Femur (tissue), 1 donor: ENCODE measurements at regions not wholly inside any gene's neighbourhood (a gene's known extent, or its start where the extent isn't known, plus 50 kb on each side); places are given as distances from the start of the nearest gene placed in this dataset.

Source experiments
- DNase-seq: peaks from one replicate; pipeline ENCODE4 v3.0.0-alpha.2; 2017

GRCh38 chr15:69718916-69719315, 266.3 kb downstream of the RPLP1 start:
- DNase-seq = no peak

GRCh38 chr15:69719527-69720240, 267.1 kb downstream of the RPLP1 start:
- DNase-seq = no peak

- DNase-seq = no peak
Measured at GRCh38 chr15:69720536-69720935, 267.9 kb downstream of the RPLP1 start.

- DNase-seq = no peak
Measured at GRCh38 chr15:69722924-69723323, 270.3 kb downstream of the RPLP1 start.

GRCh38 chr15:69723404-69724096, 270.9 kb downstream of the RPLP1 start:
- DNase-seq = peak; percentile 52

- DNase-seq = no peak
Measured at GRCh38 chr15:69724333-69724732, 271.7 kb downstream of the RPLP1 start.

- no peak for DNase-seq
Measured at GRCh38 chr15:69725275-69725674, 272.7 kb downstream of the RPLP1 start.

GRCh38 chr15:69725957-69726356, 273.3 kb downstream of the RPLP1 start:
- no peak for DNase-seq

- no peak for DNase-seq
Measured at GRCh38 chr15:69727121-69727924, 274.7 kb downstream of the RPLP1 start.

GRCh38 chr15:69729167-69729748, 276.6 kb downstream of the RPLP1 start:
- DNase-seq = no peak

GRCh38 chr15:69730281-69731080, 277.9 kb downstream of the RPLP1 start:
- no peak for DNase-seq

- no peak for DNase-seq
Measured at GRCh38 chr15:69731081-69731330, 278.4 kb downstream of the RPLP1 start.

- DNase-seq = no peak
Measured at GRCh38 chr15:69731581-69731980, 279.0 kb downstream of the RPLP1 start.

- no peak for DNase-seq
Measured at GRCh38 chr15:69732133-69732532, 279.5 kb downstream of the RPLP1 start.

GRCh38 chr15:69734699-69735098, 282.1 kb downstream of the RPLP1 start:
- no peak for DNase-seq

GRCh38 chr15:69735121-69735520, 282.5 kb downstream of the RPLP1 start:
- peak; percentile 82 for DNase-seq

- no peak for DNase-seq
Measured at GRCh38 chr15:69736161-69736560, 283.5 kb downstream of the RPLP1 start.

GRCh38 chr15:69737916-69738315, 285.3 kb downstream of the RPLP1 start:
- no peak for DNase-seq

- DNase-seq = no peak
Measured at GRCh38 chr15:69740684-69741083, 288.1 kb downstream of the RPLP1 start.

- no peak for DNase-seq
Measured at GRCh38 chr15:69742361-69742760, 289.7 kb downstream of the RPLP1 start.

- DNase-seq = no peak
Measured at GRCh38 chr15:69743091-69743490, 290.5 kb downstream of the RPLP1 start.

- no peak for DNase-seq
Measured at GRCh38 chr15:69744391-69745162, 292.0 kb downstream of the RPLP1 start.
